ENCODE measurements at regions not wholly inside any gene's neighbourhood (a gene's known extent, or its start where the extent isn't known, plus 50 kb on each side); places are given as distances from the start of the nearest gene placed in this dataset.
A peak's percentile ranks its signal among the peaks of the same experiment; 100 is the strongest.

DNA sequence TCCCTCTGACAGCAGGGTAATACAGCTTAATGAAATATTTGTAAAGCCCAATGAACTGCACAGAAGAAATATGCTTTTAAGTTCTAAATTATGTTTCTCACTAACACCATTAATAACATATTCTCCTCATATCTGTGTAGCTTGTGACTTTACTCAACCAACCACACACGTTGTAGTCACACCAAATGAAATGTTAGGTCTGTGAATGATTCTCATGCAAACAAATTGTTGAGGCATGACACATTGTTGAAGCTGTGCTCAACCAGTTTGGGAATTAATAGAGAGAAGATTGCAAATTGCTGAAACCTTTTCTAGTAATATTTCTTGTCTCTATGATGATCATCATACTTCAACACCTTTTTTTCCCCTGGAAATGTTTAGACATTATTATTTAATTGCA is 645.9 kb downstream of the PCDH7 start:
- Mint-ChIP-seq H3K36me3 (no peaks in the 10 kb centered on the region), H3K9me3 (peaks cover 5% of the 10 kb centered on the region), H3K27me3 (no peaks in the 10 kb centered on the region), H3K27ac (no peak overlapping the region), H3K4me1 (ENCODE audit: unreplicated experiment) (peaks cover 5% of the 10 kb centered on the region), H3K4me3 (no peak overlapping the region)
- DNase-seq (ENCODE audit: extremely low spot score, unreplicated experiment) = no peak
- no peak for TF ChIP-seq CTCF (conservative IDR thresholded peaks at IDR 0.05)

GRCh38 chr4:31370866-31371465 is 650.8 kb downstream of the PCDH7 start:
- Mint-ChIP-seq H3K4me3 (no peak overlapping the region), H3K27ac (no peak overlapping the region), H3K27me3 (no peaks in the 10 kb centered on the region), H3K4me1 (ENCODE audit: unreplicated experiment) (no peaks in the 10 kb centered on the region), H3K36me3 (no peaks in the 10 kb centered on the region), H3K9me3 (peaks cover 8% of the 10 kb centered on the region)
- DNase-seq (ENCODE audit: extremely low spot score, unreplicated experiment) = no peak
- peak; percentile 85 for TF ChIP-seq CTCF (conservative IDR thresholded peaks at IDR 0.05)

GRCh38 chr4:31374256-31374960 is 654.2 kb downstream of the PCDH7 start:
- no peak overlapping the region for H3K4me3 Mint-ChIP-seq
- TF ChIP-seq CTCF (conservative IDR thresholded peaks at IDR 0.05) = no peak
- H3K4me1 Mint-ChIP-seq (ENCODE audit: unreplicated experiment) = peaks cover 8% of the 10 kb centered on the region
- no peaks in the 10 kb centered on the region for H3K36me3 Mint-ChIP-seq
- H3K9me3 Mint-ChIP-seq = peaks cover 11% of the 10 kb centered on the region
- no peak for DNase-seq (ENCODE audit: extremely low spot score, unreplicated experiment)
- H3K27ac Mint-ChIP-seq = no peak overlapping the region
- H3K27me3 Mint-ChIP-seq = no peaks in the 10 kb centered on the region

GRCh38 chr4:31375936-31376335 is 655.8 kb downstream of the PCDH7 start:
- Mint-ChIP-seq H3K27me3 (no peaks in the 10 kb centered on the region), H3K27ac (no peak overlapping the region), H3K4me1 (ENCODE audit: unreplicated experiment) (peaks cover 8% of the 10 kb centered on the region), H3K36me3 (no peaks in the 10 kb centered on the region), H3K9me3 (peaks cover 11% of the 10 kb centered on the region), H3K4me3 (no peak overlapping the region)
- DNase-seq (ENCODE audit: extremely low spot score, unreplicated experiment) = no peak
- no peak for TF ChIP-seq CTCF (conservative IDR thresholded peaks at IDR 0.05)

DNA sequence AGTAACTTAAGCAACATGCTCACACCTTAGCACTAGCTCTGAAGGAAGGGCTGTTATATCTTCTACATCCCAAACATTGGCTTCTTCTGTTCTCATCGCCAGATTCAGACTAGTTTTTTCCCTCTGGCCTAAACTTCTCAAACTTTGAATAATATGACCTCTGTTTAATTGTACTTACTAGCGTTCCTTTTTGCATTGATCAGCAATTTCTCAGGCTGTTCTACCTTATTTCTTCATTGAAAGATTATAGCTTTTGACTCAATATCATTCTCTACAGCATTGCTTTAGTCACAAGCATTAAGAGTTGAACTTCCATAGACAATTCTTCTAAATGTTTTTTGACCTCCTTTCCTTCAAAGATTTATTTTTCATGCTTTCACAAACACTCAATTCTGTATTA is 659.2 kb downstream of the PCDH7 start:
- DNase-seq (ENCODE audit: extremely low spot score, unreplicated experiment) = no peak
- Mint-ChIP-seq H3K36me3 (no peaks in the 10 kb centered on the region), H3K27me3 (no peaks in the 10 kb centered on the region), H3K9me3 (peaks cover 3% of the 10 kb centered on the region), H3K4me1 (ENCODE audit: unreplicated experiment) (peaks cover 8% of the 10 kb centered on the region), H3K27ac (no peak overlapping the region), H3K4me3 (no peak overlapping the region)
- no peak for TF ChIP-seq CTCF (conservative IDR thresholded peaks at IDR 0.05)

Data from type B pancreatic cell (in vitro differentiated cells).